Caco-2 (cell line): ENCODE measurements at regions not wholly inside any gene's neighbourhood (a gene's known extent, or its start where the extent isn't known, plus 50 kb on each side); places are given as distances from the start of the nearest gene placed in this dataset.

Source experiments
- BruUV-seq: library from RNA; stranded (reverse); fragments of 400-500 nt; replicated peaks from 2 replicates; lab custom pipeline; 2021; lab: Mats Ljungman, UMichigan
- CTCF ChIA-PET: fragments of 300-600 bp; sonication (Branson Sonifier 250); formaldehyde crosslinking; loops from one replicate; lab custom pipeline; 2022; ENCODE audit warnings: antibody characterized with exemption; lab: Charles Lee
- POLR2A ChIA-PET: fragments of 300-600 bp; sonication (Branson Sonifier 250); formaldehyde crosslinking; loops from one replicate; lab custom pipeline; 2022; ENCODE audit warnings: antibody characterized with exemption; lab: Charles Lee
- DNase-seq, 2 experiments: peaks; one replicate each; pipeline versions ENCODE4 v3.0.0 to v3.0.0-alpha.2; 2020 to 2022
- H3K27me3 ChIP-seq: replicated peaks from 2 replicates; pipeline ENCODE4 v1.6.0; 2011; ENCODE audit warnings: low read length; ENCODE audit not compliant: control insufficient read depth, insufficient read depth
- H3K36me3 ChIP-seq: 2 replicates; pipeline ENCODE4 v1.5.1; 2011; ENCODE audit warnings: low read length; ENCODE audit not compliant: control insufficient read depth, insufficient read depth
- H3K4me1 ChIP-seq: fragments of 250-450 bp; sonication (Bioruptor Pico); 2 replicates; pipeline ENCODE4 v1.5.1; 2020; ENCODE audit warnings: mild to moderate bottlenecking
- H3K4me3 ChIP-seq: 2 replicates; pipeline ENCODE4 v1.5.1; 2011; ENCODE audit warnings: low read depth, mild to moderate bottlenecking, control low read depth, low read length
- H3K9me3 ChIP-seq: fragments of 250-450 bp; sonication (Bioruptor Pico); 2 replicates; pipeline ENCODE4 v1.5.1; 2020; ENCODE audit warnings: mild to moderate bottlenecking, moderate library complexity
- H3K27ac Mint-ChIP-seq: one replicate; pipeline ENCODE4 v1.8.0; 2022; ENCODE audit warnings: mixed read lengths; ENCODE audit not compliant: unreplicated experiment
- H3K27me3 Mint-ChIP-seq: one replicate; pipeline ENCODE4 v1.8.0; 2022; ENCODE audit warnings: mixed read lengths; ENCODE audit not compliant: insufficient read depth, unreplicated experiment
- H3K36me3 Mint-ChIP-seq: one replicate; pipeline ENCODE4 v1.8.0; 2022; ENCODE audit warnings: mild to moderate bottlenecking, mixed read lengths; ENCODE audit not compliant: insufficient read depth, unreplicated experiment
- H3K4me1 Mint-ChIP-seq: one replicate; pipeline ENCODE4 v1.8.0; 2022; ENCODE audit warnings: low read depth, mixed read lengths; ENCODE audit not compliant: unreplicated experiment
- H3K4me3 Mint-ChIP-seq: one replicate; pipeline ENCODE4 v1.8.0; 2022; ENCODE audit warnings: mild to moderate bottlenecking, moderate library complexity, mixed read lengths; ENCODE audit not compliant: unreplicated experiment
- H3K9me3 Mint-ChIP-seq: one replicate; pipeline ENCODE4 v1.8.0; 2022; ENCODE audit warnings: mixed read lengths; ENCODE audit not compliant: unreplicated experiment
- intact Hi-C: fragments of 100-400 bp; cut with micrococcal nuclease; formaldehyde crosslinking; loops from one replicate; pipeline ENCODE4 v1.10.0; 2022; ENCODE audit not compliant: unreplicated experiment
- TF ChIP-seq, protein P1 (sequence below), 2 experiments: fragments of 200-600 bp in 1 of 2; IDR thresholded peaks; 1 replicate in 1 of 2; 2 replicates in 1 of 2; pipeline versions ENCODE4 v1.5.1 to v1.8.0; 2011 to 2022; ENCODE audit warnings: antibody characterized with exemption in 1 of 2, control low read depth in 1 of 2, inconsistent platforms in 1 of 2, low read depth in 1 of 2, low read length in 1 of 2, mild to moderate bottlenecking in 1 of 2, moderate library complexity in 1 of 2; ENCODE audit not compliant: insufficient read depth in 1 of 2, severe bottlenecking in 1 of 2, unreplicated experiment in 1 of 2

DNA sequence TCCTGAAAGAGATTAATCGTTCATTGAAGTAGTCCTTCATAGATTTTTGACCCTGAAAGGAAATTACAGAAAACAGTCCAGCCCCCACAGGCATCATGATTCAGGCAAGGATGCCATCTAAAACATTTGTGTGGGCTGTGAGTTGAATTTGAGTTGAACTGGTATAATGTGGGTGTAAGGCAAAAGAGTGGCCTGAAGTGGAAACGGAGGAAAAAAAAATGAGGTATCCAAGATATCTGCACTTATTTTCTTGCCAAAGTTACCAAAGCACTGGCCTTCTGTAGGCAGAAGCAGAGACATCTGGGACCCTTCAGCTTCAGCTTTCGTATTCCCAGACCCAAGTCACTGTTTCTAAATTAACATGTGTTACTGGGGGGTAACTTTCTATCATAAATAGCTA, 105.1 kb upstream of the DIO2 start:
- POLR2A ChIA-PET, result no interaction called here

DNA sequence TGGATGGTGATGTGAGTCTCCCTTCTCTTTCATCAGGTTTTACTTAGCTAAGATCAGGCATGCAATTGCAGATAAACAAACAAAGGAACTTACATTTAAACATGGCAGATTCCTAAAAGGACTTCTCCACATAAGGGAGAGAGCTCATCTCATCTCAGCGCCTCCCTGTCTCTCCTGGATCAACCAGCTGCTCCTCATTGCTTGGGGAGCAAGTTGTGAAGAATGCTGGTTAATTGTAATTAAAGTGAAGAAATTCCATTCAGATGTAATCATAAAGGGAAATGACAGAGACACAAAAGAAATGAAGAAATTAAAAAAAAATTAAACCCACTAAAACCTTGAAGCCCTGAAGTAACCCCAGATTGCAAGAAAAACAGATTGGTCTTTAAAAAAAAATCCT, 104.4 kb upstream of the DIO2 start:
- Mint-ChIP-seq H3K36me3 (no peaks in the 10 kb centered on the region), H3K4me1 (no peaks in the 10 kb centered on the region), H3K9me3 (peaks cover 8% of the 10 kb centered on the region), H3K27ac (no peak overlapping the region), H3K27me3 (peaks cover 3% of the 10 kb centered on the region), H3K4me3 (no peak overlapping the region)
- POLR2A ChIA-PET, result no interaction called here
- Histone ChIP-seq H3K27me3 (no peaks in the 10 kb centered on the region), H3K4me3 (no peak overlapping the region), H3K4me1 (no peaks in the 10 kb centered on the region), H3K9me3 (no peaks in the 10 kb centered on the region), H3K36me3 (no peaks in the 10 kb centered on the region)
- CTCF ChIA-PET, result interaction anchor here (0.7 kb wide), 1 partner anchor 8 kb away, joined by 3 read pairs; no protein-coding TSS in a partner anchor
- intact Hi-C loops, result no loop called here
- TF ChIP-seq, protein P1, sequence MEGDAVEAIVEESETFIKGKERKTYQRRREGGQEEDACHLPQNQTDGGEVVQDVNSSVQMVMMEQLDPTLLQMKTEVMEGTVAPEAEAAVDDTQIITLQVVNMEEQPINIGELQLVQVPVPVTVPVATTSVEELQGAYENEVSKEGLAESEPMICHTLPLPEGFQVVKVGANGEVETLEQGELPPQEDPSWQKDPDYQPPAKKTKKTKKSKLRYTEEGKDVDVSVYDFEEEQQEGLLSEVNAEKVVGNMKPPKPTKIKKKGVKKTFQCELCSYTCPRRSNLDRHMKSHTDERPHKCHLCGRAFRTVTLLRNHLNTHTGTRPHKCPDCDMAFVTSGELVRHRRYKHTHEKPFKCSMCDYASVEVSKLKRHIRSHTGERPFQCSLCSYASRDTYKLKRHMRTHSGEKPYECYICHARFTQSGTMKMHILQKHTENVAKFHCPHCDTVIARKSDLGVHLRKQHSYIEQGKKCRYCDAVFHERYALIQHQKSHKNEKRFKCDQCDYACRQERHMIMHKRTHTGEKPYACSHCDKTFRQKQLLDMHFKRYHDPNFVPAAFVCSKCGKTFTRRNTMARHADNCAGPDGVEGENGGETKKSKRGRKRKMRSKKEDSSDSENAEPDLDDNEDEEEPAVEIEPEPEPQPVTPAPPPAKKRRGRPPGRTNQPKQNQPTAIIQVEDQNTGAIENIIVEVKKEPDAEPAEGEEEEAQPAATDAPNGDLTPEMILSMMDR (IDR thresholded peaks at IDR 0.05; ENCODE audit: insufficient read depth in 1 of 2, low read depth in 1 of 2, low read length in 1 of 2, severe bottlenecking in 1 of 2, unreplicated experiment in 1 of 2), result no peak
- DNase-seq, result no peak
- BruUV-seq, result no TSS peak

More for the DNA sequence above, 105.1 kb upstream of the DIO2 start:
- Histone ChIP-seq H3K4me1 (no peaks in the 10 kb centered on the region), H3K36me3 (no peaks in the 10 kb centered on the region), H3K4me3 (no peak overlapping the region), H3K9me3 (no peaks in the 10 kb centered on the region), H3K27me3 (no peaks in the 10 kb centered on the region)
- Mint-ChIP-seq H3K4me1 (no peaks in the 10 kb centered on the region), H3K27ac (no peak overlapping the region), H3K9me3 (peaks cover 8% of the 10 kb centered on the region), H3K27me3 (peaks cover 3% of the 10 kb centered on the region), H3K36me3 (no peaks in the 10 kb centered on the region), H3K4me3 (no peak overlapping the region)
- TF ChIP-seq, protein P1 (IDR thresholded peaks at IDR 0.05; ENCODE audit: insufficient read depth in 1 of 2, low read depth in 1 of 2, low read length in 1 of 2, severe bottlenecking in 1 of 2, unreplicated experiment in 1 of 2), result no peak
- CTCF ChIA-PET, result no interaction called here
- DNase-seq, result no peak
- BruUV-seq, result no TSS peak
- intact Hi-C loops, result no loop called here

DNA sequence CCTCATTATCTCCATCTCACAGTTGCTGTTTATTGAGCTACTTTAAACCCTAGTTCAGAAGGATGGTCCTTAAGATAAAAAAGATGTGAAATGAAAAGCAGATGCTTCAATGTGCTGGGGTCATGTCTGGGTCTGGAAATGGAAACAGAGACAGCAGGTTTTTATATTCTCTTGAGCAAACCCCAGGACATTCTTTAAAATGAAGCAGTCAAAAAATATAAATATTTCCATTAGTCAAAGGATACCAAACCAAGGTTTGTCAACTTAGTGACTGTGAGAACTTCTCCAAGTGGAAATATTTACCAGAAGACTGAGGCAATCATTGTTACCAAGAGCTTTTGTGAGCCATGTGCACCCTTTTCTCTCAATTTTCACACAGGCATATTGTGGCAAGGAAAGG, 102.5 kb upstream of the DIO2 start:
- POLR2A ChIA-PET, result no interaction called here
- DNase-seq, result no peak
- H3K9me3 Mint-ChIP-seq, result peaks cover under 1% of the 10 kb centered on the region
- TF ChIP-seq, protein P1 (IDR thresholded peaks at IDR 0.05; ENCODE audit: insufficient read depth in 1 of 2, low read depth in 1 of 2, low read length in 1 of 2, severe bottlenecking in 1 of 2, unreplicated experiment in 1 of 2), result no peak
- no peak overlapping the region for H3K27ac Mint-ChIP-seq
- H3K36me3 Mint-ChIP-seq, result no peaks in the 10 kb centered on the region
- intact Hi-C loops, result no loop called here
- BruUV-seq, result no TSS peak
- H3K36me3 ChIP-seq, result no peaks in the 10 kb centered on the region
- H3K4me1 Mint-ChIP-seq, result no peaks in the 10 kb centered on the region
- H3K9me3 ChIP-seq, result no peaks in the 10 kb centered on the region
- H3K4me1 ChIP-seq, result no peaks in the 10 kb centered on the region
- H3K4me3 ChIP-seq, result no peak overlapping the region
- H3K27me3 ChIP-seq, result no peaks in the 10 kb centered on the region
- CTCF ChIA-PET, result no interaction called here
- peaks cover 7% of the 10 kb centered on the region for H3K27me3 Mint-ChIP-seq
- no peak overlapping the region for H3K4me3 Mint-ChIP-seq
